ENCODE measurements at regions not wholly inside any gene's neighbourhood (a gene's known extent, or its start where the extent isn't known, plus 50 kb on each side); places are given as distances from the start of the nearest gene placed in this dataset.
A peak's percentile ranks its signal among the peaks of the same experiment; 100 is the strongest.

DNA sequence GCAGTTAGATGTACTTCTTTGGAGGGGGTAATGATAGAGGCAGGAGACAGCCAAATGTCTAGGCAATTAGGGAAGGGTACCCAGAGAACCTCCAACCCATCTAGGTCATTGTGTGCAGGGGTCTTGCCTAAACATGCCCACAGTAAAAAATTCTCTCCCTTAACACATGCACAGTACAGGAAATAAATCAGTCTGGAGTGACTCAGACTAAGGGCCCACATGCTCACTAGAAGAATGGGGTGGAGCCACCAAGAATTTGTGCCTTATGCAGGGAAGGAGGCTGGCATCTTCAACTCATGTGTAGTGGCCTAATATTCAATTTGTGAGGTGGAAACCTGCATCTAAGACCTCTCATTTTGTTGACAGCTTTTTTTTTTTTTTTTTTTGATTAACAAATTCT, 945.3 kb upstream of the GRIA3 start:
- peak; percentile 84 for DNase-seq (ENCODE audit: low read depth)
- no peak overlapping the region for H3K4me3 ChIP-seq (ENCODE audit: low read depth, low read length)
- no peak for FAIRE-seq
- TF ChIP-seq, protein P1, sequence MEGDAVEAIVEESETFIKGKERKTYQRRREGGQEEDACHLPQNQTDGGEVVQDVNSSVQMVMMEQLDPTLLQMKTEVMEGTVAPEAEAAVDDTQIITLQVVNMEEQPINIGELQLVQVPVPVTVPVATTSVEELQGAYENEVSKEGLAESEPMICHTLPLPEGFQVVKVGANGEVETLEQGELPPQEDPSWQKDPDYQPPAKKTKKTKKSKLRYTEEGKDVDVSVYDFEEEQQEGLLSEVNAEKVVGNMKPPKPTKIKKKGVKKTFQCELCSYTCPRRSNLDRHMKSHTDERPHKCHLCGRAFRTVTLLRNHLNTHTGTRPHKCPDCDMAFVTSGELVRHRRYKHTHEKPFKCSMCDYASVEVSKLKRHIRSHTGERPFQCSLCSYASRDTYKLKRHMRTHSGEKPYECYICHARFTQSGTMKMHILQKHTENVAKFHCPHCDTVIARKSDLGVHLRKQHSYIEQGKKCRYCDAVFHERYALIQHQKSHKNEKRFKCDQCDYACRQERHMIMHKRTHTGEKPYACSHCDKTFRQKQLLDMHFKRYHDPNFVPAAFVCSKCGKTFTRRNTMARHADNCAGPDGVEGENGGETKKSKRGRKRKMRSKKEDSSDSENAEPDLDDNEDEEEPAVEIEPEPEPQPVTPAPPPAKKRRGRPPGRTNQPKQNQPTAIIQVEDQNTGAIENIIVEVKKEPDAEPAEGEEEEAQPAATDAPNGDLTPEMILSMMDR (IDR thresholded peaks at IDR 0.05; ENCODE audit: insufficient read depth, low read length, severe bottlenecking): no peak
- H3K36me3 ChIP-seq (ENCODE audit: control insufficient read depth, insufficient read depth, low read length): no peaks in the 10 kb centered on the region
- no peaks in the 10 kb centered on the region for H3K27me3 ChIP-seq (ENCODE audit: control insufficient read depth, insufficient read depth, low read length)

- TF ChIP-seq, protein P1 (IDR thresholded peaks at IDR 0.05; ENCODE audit: insufficient read depth, low read length, severe bottlenecking): no peak
- no peak for FAIRE-seq
- H3K36me3 ChIP-seq (ENCODE audit: control insufficient read depth, insufficient read depth, low read length): no peaks in the 10 kb centered on the region
- no peak for DNase-seq (ENCODE audit: low read depth)
- H3K27me3 ChIP-seq (ENCODE audit: control insufficient read depth, insufficient read depth, low read length): no peaks in the 10 kb centered on the region
- no peak overlapping the region for H3K4me3 ChIP-seq (ENCODE audit: low read depth, low read length)
These were observed 942.1 kb upstream of the GRIA3 start for GRCh38 chrX:122241959-122242358.

DNA sequence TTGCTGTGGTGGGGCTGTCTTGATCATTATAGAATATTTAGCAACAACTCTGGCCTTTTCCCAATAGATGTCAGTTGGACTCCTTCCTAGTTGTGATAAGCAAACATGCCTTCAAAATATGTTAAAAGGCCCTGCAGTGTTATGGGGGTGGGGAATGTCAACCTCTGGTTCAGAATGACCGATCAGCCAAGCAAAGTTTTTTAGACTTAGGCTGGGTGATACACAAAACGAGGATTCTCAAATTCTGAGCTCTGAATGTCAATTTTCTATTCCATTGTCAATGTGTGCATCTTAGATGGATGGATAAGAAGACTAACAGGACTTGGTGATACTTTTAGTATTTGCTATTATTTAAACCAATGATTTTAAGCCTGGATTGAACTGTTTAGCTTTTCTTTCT, 940.0 kb upstream of the GRIA3 start:
- Histone ChIP-seq H3K36me3 (ENCODE audit: control insufficient read depth, insufficient read depth, low read length) (no peaks in the 10 kb centered on the region), H3K27me3 (ENCODE audit: control insufficient read depth, insufficient read depth, low read length) (no peaks in the 10 kb centered on the region), H3K4me3 (ENCODE audit: low read depth, low read length) (no peak overlapping the region)
- TF ChIP-seq, protein P1 (IDR thresholded peaks at IDR 0.05; ENCODE audit: insufficient read depth, low read length, severe bottlenecking): no peak
- FAIRE-seq (no peak), DNase-seq (ENCODE audit: low read depth) (no peak)

DNA sequence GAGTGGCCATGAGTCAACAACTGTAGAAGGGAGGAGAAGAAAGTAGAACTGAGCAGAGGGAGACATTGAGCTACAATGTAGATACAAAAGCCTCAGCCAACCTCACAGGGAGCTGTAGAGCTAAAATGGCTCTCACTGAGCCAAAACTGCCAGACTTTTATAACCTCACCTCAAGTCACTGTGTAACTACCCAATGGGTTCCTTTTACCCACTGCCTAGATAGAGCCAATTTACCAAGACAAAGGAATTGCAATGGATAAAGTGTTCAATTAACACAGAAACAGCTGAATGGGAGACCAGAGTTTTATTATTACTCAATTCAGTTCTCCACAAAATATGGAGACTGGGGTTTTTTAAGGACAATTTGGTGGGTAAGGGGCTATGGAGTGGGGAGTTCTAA, 938.9 kb upstream of the GRIA3 start:
- DNase-seq (ENCODE audit: low read depth) (peak; percentile 3), FAIRE-seq (no peak)
- Histone ChIP-seq H3K27me3 (ENCODE audit: control insufficient read depth, insufficient read depth, low read length) (no peaks in the 10 kb centered on the region), H3K36me3 (ENCODE audit: control insufficient read depth, insufficient read depth, low read length) (no peaks in the 10 kb centered on the region), H3K4me3 (ENCODE audit: low read depth, low read length) (no peak overlapping the region)
- TF ChIP-seq, protein P1 (IDR thresholded peaks at IDR 0.05; ENCODE audit: insufficient read depth, low read length, severe bottlenecking): no peak

DNA sequence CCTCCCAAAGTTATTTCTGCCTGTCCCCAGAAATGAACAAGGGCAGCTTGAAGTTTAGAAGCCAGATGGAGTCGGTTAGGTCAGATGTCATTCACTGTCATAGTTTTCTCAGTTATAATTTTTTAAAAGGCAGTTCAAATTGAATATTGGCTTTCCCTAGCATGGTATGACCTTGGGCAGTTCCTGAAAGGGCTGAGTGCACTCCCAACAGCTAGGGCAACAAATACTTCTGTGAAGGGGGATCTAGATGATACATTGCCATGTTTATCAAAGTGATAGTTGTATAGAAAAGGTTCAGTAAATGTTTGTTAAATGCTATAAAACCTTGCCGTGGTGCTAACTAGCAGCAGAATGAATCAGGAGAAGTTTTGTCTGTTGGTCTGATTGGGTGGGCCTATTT, 938.1 kb upstream of the GRIA3 start:
- Histone ChIP-seq H3K27me3 (ENCODE audit: control insufficient read depth, insufficient read depth, low read length) (no peaks in the 10 kb centered on the region), H3K36me3 (ENCODE audit: control insufficient read depth, insufficient read depth, low read length) (no peaks in the 10 kb centered on the region), H3K4me3 (ENCODE audit: low read depth, low read length) (no peak overlapping the region)
- TF ChIP-seq, protein P1 (IDR thresholded peaks at IDR 0.05; ENCODE audit: insufficient read depth, low read length, severe bottlenecking): no peak
- no peak for DNase-seq (ENCODE audit: low read depth)
- no peak for FAIRE-seq

DNA sequence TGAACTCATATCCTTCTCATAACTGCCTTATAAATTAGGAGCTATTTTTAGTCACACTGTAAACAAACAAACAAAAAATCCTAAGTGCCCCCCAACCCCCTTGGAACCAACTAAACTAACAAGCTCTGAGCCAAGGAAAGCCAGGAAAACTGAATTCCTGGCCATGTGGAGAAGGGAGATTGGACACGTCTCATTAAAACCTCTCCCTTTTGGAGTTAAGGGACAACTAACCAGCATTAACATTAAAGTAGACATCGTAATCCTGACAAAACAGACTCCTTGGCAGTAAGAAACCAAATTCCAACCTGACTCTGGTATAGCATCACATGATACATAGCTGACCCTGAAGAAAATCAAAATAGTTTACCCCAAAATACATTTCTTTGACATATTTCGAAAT, 937.1 kb upstream of the GRIA3 start:
- DNase-seq (ENCODE audit: low read depth) (no peak), FAIRE-seq (no peak)
- Histone ChIP-seq H3K4me3 (ENCODE audit: low read depth, low read length) (no peak overlapping the region), H3K27me3 (ENCODE audit: control insufficient read depth, insufficient read depth, low read length) (no peaks in the 10 kb centered on the region), H3K36me3 (ENCODE audit: control insufficient read depth, insufficient read depth, low read length) (no peaks in the 10 kb centered on the region)
- TF ChIP-seq, protein P1 (IDR thresholded peaks at IDR 0.05; ENCODE audit: insufficient read depth, low read length, severe bottlenecking): no peak
